ENCODE measurements at regions not wholly inside any gene's neighbourhood (a gene's known extent, or its start where the extent isn't known, plus 50 kb on each side); places are given as distances from the start of the nearest gene placed in this dataset.

- TF ChIP-seq CTCF (optimal IDR thresholded peaks at IDR 0.05 in 1 of 3, IDR thresholded peaks at IDR 0.05 in 1 of 3, conservative IDR thresholded peaks at IDR 0.05 in 1 of 3; ENCODE audit: extremely low read depth in 1 of 3, insufficient read depth in 2 of 3, low read length in 3 of 3) = no peak
- no peak for TF ChIP-seq EZH2 (IDR thresholded peaks at IDR 0.05; ENCODE audit: low read length)
Measured at GRCh38 chr9:108212184-108212583, 643.6 kb downstream of the ACTL7B start.

Measured in keratinocyte (primary cell).